OCI-LY7 (cell line): ENCODE measurements at regions not wholly inside any gene's neighbourhood (a gene's known extent, or its start where the extent isn't known, plus 50 kb on each side); places are given as distances from the start of the nearest gene placed in this dataset.

Experiments used
- BruUV-seq: library from RNA; stranded (reverse); fragments of 400-500 nt; replicated peaks from 2 replicates; lab custom pipeline; 2021; lab: Mats Ljungman, UMichigan
- CTCF ChIA-PET: fragments of 300-600 bp; sonication (Branson Sonifier 250); formaldehyde crosslinking; loops from one replicate; lab custom pipeline; 2022; ENCODE audit warnings: antibody characterized with exemption; ENCODE audit not compliant: unreplicated experiment; lab: Charles Lee
- POLR2A ChIA-PET: fragments of 300-600 bp; sonication (Branson Sonifier 250); formaldehyde crosslinking; loops from one replicate; lab custom pipeline; 2022; ENCODE audit warnings: antibody characterized with exemption; lab: Charles Lee
- DNase-seq: peaks from one replicate; pipeline ENCODE4 v3.0.0-alpha.2; 2015; ENCODE audit warnings: low spot score
- H2AFZ ChIP-seq: fragments of 200-600 bp; sonication (generic), shearing (Covaris generic); 2 replicates; pipeline ENCODE4 v1.6.1; 2014; ENCODE audit warnings: mild to moderate bottlenecking, antibody characterized with exemption, low read length, moderate library complexity
- H3K27ac ChIP-seq: fragments of 200-600 bp; sonication (generic); 2 replicates; pipeline ENCODE4 v1.5.1; 2014; ENCODE audit warnings: mixed run types, low read depth, mild to moderate bottlenecking, moderate library complexity, low read length, inconsistent platforms; ENCODE audit not compliant: poor library complexity, severe bottlenecking
- H3K36me3 ChIP-seq: fragments of 200-600 bp; sonication (generic); 2 replicates; pipeline ENCODE4 v1.6.1; 2014; ENCODE audit warnings: mild to moderate bottlenecking, antibody characterized with exemption, low read length, moderate library complexity, mixed read lengths; ENCODE audit not compliant: insufficient read depth
- H3K4me1 ChIP-seq: fragments of 200-600 bp; sonication (generic); 2 replicates; pipeline ENCODE4 v1.5.1; 2014; ENCODE audit warnings: mild to moderate bottlenecking, low read length; ENCODE audit not compliant: insufficient read depth, poor library complexity, severe bottlenecking
- H3K4me2 ChIP-seq: fragments of 200-600 bp; sonication (generic); 2 replicates; pipeline ENCODE4 v1.6.1; 2014; ENCODE audit warnings: mild to moderate bottlenecking, low read length
- H3K4me3 ChIP-seq: fragments of 200-600 bp; sonication (generic); 2 replicates; pipeline ENCODE4 v1.5.1; 2014; ENCODE audit warnings: mild to moderate bottlenecking, low read depth, low read length; ENCODE audit not compliant: poor library complexity, severe bottlenecking
- H3K79me2 ChIP-seq: fragments of 200-600 bp; sonication (generic); 2 replicates; pipeline ENCODE4 v1.6.1; 2016; ENCODE audit warnings: low read depth, mild to moderate bottlenecking, low read length, moderate library complexity, mixed read lengths; ENCODE audit not compliant: insufficient read depth
- H3K9me2 ChIP-seq: fragments of 200-600 bp; sonication (generic); 2 replicates; pipeline ENCODE4 v1.6.1; 2016; ENCODE audit warnings: mild to moderate bottlenecking, low read length, mixed read lengths; ENCODE audit not compliant: insufficient read depth
- H3K9me3 ChIP-seq: fragments of 200-600 bp; sonication (generic); 2 replicates; pipeline ENCODE4 v1.6.1; 2014; ENCODE audit warnings: mild to moderate bottlenecking, mixed run types, low read length, mixed read lengths
- H4K20me1 ChIP-seq: fragments of 200-600 bp; sonication (generic); 2 replicates; pipeline ENCODE4 v1.6.1; 2014; ENCODE audit warnings: mild to moderate bottlenecking, antibody characterized with exemption, low read length, moderate library complexity, mixed read lengths; ENCODE audit not compliant: insufficient read depth
- EZH2phosphoT487 ChIP-seq: fragments of 200-600 bp; sonication (generic); IDR thresholded peaks from 2 replicates; pipeline ENCODE4 v1.6.1; 2018; ENCODE audit warnings: low read depth, borderline replicate concordance, mild to moderate bottlenecking, mixed run types, antibody characterized with exemption, low read length, moderate library complexity, mixed read lengths
- intact Hi-C: fragments of 100-400 bp; cut with micrococcal nuclease; formaldehyde crosslinking; loops from one replicate; pipeline ENCODE4 v1.10.0; 2022; ENCODE audit not compliant: unreplicated experiment
- TF ChIP-seq, protein P1 (sequence below): fragments of 200-600 bp; sonication (generic); conservative IDR thresholded peaks from 2 replicates; pipeline ENCODE4 v1.5.1; 2014; ENCODE audit warnings: mild to moderate bottlenecking, antibody characterized with exemption, low read length, moderate library complexity, mixed read lengths

DNA sequence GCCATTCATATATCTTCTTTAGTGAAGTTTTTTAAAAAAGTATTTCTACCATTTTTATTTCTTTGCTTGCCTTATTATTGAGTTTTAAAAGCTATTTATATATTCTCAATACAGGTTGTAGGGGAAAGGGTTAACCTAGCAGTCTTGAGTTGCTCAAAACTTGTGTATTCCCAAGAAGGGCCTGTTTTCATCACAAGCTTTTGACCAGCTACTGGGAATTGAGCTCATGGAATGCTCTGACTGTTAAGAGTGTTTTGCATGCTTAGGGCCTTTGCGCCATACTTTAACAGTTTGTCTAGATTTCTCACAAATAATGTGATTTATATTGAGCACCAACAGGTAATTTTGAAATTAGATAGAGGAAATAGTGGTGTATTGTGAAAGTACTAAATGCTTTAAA lies 72.0 kb upstream of the CALCR start:
- Histone ChIP-seq H3K9me3 (no peaks in the 10 kb centered on the region), H3K9me2 (no peaks in the 10 kb centered on the region), H2AFZ (no peak overlapping the region), H3K79me2 (no peaks in the 10 kb centered on the region), H3K4me1 (no peaks in the 10 kb centered on the region), H3K4me3 (no peak overlapping the region), H4K20me1 (no peaks in the 10 kb centered on the region), H3K36me3 (no peaks in the 10 kb centered on the region), H3K4me2 (no peak overlapping the region), H3K27ac (no peak overlapping the region)
- no peak for TF ChIP-seq EZH2phosphoT487
- TF ChIP-seq, protein P1, sequence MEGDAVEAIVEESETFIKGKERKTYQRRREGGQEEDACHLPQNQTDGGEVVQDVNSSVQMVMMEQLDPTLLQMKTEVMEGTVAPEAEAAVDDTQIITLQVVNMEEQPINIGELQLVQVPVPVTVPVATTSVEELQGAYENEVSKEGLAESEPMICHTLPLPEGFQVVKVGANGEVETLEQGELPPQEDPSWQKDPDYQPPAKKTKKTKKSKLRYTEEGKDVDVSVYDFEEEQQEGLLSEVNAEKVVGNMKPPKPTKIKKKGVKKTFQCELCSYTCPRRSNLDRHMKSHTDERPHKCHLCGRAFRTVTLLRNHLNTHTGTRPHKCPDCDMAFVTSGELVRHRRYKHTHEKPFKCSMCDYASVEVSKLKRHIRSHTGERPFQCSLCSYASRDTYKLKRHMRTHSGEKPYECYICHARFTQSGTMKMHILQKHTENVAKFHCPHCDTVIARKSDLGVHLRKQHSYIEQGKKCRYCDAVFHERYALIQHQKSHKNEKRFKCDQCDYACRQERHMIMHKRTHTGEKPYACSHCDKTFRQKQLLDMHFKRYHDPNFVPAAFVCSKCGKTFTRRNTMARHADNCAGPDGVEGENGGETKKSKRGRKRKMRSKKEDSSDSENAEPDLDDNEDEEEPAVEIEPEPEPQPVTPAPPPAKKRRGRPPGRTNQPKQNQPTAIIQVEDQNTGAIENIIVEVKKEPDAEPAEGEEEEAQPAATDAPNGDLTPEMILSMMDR, result no peak
- ChIA-PET CTCF (no interaction called here), POLR2A (no interaction called here)
- intact Hi-C loops, result no loop called here
- no TSS peak for BruUV-seq
- DNase-seq, result no peak

DNA sequence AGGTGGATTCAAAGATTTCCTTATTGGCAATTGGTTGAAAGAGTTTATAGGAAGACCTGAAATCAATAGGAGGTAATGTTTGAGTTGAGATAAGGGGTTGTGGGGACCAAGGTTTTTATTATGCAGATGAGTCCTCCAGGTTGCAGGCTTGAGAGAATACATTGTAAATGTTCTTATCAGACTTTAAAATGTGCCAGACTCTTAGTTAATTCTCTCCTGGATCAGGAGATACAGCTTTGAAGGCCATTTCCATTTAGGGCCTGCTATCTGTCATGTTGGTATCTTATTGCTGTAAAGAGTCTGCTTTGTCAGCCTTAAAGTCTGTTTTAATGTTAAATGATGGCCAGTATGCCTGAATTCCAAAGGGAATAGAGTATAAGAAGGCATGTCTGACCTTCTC lies 61.8 kb upstream of the CALCR start:
- POLR2A ChIA-PET, result no interaction called here
- no TSS peak for BruUV-seq
- intact Hi-C loops, result no loop called here

DNA sequence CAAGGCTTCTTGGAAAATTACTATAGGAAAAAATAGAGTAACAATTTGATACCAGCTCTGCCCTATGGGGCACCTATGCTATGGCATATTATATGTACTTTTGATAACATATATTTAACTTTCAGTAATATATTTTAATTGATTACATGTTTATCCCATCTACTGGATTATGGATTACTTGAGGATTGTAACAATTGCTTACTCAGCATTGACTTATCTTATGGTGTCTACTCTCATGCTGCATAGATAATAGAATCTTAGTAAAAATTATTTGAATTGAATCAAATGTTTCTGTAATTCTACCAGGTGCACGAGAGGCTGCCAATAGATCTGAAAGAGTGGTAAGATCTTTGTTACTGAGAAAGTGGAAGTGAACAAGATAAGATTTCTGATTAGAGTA lies 57.8 kb upstream of the CALCR start:
- Histone ChIP-seq H3K9me3 (no peaks in the 10 kb centered on the region), H3K9me2 (no peaks in the 10 kb centered on the region), H4K20me1 (no peaks in the 10 kb centered on the region), H3K36me3 (no peaks in the 10 kb centered on the region), H3K4me3 (no peak overlapping the region), H3K79me2 (no peaks in the 10 kb centered on the region), H2AFZ (no peak overlapping the region), H3K27ac (no peak overlapping the region), H3K4me1 (no peaks in the 10 kb centered on the region), H3K4me2 (no peak overlapping the region)
- DNase-seq, result no peak
- CTCF ChIA-PET, result no interaction called here
- TF ChIP-seq, protein P1, result no peak
- no peak for TF ChIP-seq EZH2phosphoT487
- intact Hi-C loops, result no loop called here
- POLR2A ChIA-PET, result no interaction called here
- BruUV-seq, result no TSS peak

More for the DNA sequence above, 61.8 kb upstream of the CALCR start:
- no peak overlapping the region for H3K4me2 ChIP-seq
- no peaks in the 10 kb centered on the region for H3K36me3 ChIP-seq
- CTCF ChIA-PET, result no interaction called here
- DNase-seq, result no peak
- no peak overlapping the region for H3K4me3 ChIP-seq
- H3K4me1 ChIP-seq, result no peaks in the 10 kb centered on the region
- H2AFZ ChIP-seq, result no peak overlapping the region
- no peaks in the 10 kb centered on the region for H3K79me2 ChIP-seq
- no peaks in the 10 kb centered on the region for H4K20me1 ChIP-seq
- no peaks in the 10 kb centered on the region for H3K9me3 ChIP-seq
- no peak overlapping the region for H3K27ac ChIP-seq
- no peaks in the 10 kb centered on the region for H3K9me2 ChIP-seq
- TF ChIP-seq, protein P1, result no peak
- no peak for TF ChIP-seq EZH2phosphoT487
